GM10266 (cell line): ENCODE measurements at regions not wholly inside any gene's neighbourhood (a gene's known extent, or its start where the extent isn't known, plus 50 kb on each side); places are given as distances from the start of the nearest gene placed in this dataset.
"Not testable (repeated sequence)": the region's sequence is repeated elsewhere in the genome, so short reads cannot be mapped to it uniquely, and the experiment has no call there.

Source experiments
- DNase-seq: peaks from one replicate; pipeline ENCODE4 v3.0.0; 2012; ENCODE audit errors: extremely low spot score
- TF ChIP-seq, protein P1 (sequence below): IDR thresholded peaks from 2 replicates; pipeline ENCODE4 v1.5.1; 2012; ENCODE audit warnings: mild to moderate bottlenecking, low read depth; ENCODE audit not compliant: control insufficient read depth, insufficient read depth; ENCODE audit errors: missing control alignments

DNA sequence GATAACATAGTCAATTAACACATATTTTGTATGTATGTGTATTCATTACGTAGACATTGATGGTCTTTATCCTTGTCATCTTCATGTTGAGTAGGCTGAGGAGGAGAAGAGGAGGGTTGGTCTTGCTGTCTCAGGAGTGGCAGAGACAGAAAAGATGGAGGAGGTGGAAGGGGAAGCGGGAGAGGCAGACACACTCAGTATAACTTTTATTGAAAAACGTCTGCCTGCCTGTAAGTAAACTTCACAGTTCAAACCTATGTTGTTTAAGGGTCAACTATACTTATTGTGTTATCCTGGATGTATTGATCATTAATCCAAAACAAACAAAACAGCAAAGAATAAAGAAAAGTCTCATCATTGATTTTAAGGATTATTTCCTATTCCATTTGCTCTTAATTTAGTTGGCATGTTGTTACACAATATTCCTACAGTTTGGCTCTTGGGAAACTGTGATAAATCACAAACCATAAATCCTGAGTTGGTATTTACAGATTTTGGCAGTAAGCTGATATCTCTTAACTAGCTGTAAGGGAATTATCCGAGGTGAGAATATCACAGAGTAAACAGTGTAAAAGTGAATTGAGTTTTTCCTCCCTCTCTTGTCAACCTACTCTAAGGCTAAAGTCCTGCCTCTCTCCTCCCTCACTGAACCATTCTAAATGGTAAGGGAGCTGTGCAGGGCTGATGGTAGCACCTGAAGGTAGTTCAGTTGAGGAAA is 487.2 kb downstream of the SPATA31D1 start:
- TF ChIP-seq, protein P1, sequence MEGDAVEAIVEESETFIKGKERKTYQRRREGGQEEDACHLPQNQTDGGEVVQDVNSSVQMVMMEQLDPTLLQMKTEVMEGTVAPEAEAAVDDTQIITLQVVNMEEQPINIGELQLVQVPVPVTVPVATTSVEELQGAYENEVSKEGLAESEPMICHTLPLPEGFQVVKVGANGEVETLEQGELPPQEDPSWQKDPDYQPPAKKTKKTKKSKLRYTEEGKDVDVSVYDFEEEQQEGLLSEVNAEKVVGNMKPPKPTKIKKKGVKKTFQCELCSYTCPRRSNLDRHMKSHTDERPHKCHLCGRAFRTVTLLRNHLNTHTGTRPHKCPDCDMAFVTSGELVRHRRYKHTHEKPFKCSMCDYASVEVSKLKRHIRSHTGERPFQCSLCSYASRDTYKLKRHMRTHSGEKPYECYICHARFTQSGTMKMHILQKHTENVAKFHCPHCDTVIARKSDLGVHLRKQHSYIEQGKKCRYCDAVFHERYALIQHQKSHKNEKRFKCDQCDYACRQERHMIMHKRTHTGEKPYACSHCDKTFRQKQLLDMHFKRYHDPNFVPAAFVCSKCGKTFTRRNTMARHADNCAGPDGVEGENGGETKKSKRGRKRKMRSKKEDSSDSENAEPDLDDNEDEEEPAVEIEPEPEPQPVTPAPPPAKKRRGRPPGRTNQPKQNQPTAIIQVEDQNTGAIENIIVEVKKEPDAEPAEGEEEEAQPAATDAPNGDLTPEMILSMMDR: no peak
- DNase-seq: no peak

DNA sequence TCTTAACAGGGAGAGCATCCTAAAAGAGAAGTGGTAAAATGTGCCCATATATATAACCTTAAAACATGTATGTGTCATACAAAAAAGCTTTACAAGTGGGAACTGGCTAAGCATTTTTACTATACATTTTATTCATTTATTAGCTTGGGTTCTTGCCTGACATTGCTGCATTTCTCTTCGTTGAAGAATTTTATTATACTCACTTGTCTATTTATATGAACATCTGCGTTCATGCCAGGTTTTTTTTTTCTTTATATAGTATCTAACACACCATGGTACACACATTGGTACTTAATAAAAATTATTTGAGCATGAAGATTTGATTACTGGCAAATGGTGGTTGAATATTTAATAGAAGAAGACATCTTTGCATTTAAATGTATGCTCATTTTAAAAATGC is 492.3 kb downstream of the SPATA31D1 start:
- TF ChIP-seq, protein P1: no peak
- no peak for DNase-seq

- no peak for DNase-seq
- TF ChIP-seq, protein P1: no peak
These were observed 499.4 kb downstream of the SPATA31D1 start for GRCh38 chr9:82487935-82488312.

DNA sequence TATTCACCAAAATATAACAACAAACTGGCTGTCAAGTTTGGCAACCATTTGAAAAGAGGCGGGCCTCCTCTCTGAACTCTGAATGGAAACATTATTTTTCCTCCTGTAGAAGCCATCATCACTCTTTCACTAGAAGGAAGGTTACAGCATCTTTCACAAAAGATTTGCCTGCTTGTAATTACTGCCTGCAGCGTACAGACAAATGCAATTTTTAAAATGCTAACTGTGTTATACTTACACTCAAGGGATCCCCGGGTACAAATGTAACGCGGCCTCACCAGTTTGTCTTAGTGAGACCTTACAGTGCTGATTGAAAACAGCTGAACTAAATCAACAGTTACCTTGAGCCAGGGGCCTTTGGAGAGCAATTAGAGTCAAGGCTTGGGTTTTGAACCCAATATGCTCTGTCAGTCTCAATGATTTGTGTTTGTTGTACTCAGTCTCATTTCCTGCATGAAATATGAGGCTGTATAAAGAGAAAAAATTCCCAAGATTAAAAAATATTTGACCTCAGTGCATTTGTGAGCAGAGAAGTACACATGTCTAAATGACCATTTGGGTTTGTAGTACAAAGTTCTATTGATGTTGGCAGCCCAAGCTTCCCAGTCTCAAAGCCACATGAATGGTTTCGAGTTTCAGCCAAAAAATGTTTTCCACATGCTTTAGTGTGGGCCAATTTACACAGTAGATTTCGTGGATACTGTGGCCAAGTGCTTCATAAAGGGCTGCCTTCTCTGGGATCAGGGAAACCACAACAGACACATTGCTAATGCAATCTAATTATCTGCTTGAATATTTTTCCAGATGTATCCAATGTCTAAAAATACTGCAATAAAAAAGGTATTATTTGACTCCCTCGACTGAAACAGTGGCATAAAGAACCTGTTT is 500.0 kb downstream of the SPATA31D1 start:
- no peak for DNase-seq
- TF ChIP-seq, protein P1: no peak

- DNase-seq: no peak
- TF ChIP-seq, protein P1: no peak
These were observed 500.7 kb downstream of the SPATA31D1 start for GRCh38 chr9:82489201-82489821.

- TF ChIP-seq, protein P1: no peak
These were observed 501.5 kb downstream of the SPATA31D1 start for GRCh38 chr9:82490019-82490499.

GRCh38 chr9:82490821-82491220 is 502.2 kb downstream of the SPATA31D1 start:
- DNase-seq: not testable (repeated sequence)

More at GRCh38 chr9:82490019-82490499, 501.5 kb downstream of the SPATA31D1 start:
- DNase-seq: no peak
